ENCODE measurements at regions not wholly inside any gene's neighbourhood (a gene's known extent, or its start where the extent isn't known, plus 50 kb on each side); places are given as distances from the start of the nearest gene placed in this dataset.

- TF ChIP-seq, protein P1, sequence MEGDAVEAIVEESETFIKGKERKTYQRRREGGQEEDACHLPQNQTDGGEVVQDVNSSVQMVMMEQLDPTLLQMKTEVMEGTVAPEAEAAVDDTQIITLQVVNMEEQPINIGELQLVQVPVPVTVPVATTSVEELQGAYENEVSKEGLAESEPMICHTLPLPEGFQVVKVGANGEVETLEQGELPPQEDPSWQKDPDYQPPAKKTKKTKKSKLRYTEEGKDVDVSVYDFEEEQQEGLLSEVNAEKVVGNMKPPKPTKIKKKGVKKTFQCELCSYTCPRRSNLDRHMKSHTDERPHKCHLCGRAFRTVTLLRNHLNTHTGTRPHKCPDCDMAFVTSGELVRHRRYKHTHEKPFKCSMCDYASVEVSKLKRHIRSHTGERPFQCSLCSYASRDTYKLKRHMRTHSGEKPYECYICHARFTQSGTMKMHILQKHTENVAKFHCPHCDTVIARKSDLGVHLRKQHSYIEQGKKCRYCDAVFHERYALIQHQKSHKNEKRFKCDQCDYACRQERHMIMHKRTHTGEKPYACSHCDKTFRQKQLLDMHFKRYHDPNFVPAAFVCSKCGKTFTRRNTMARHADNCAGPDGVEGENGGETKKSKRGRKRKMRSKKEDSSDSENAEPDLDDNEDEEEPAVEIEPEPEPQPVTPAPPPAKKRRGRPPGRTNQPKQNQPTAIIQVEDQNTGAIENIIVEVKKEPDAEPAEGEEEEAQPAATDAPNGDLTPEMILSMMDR (IDR thresholded peaks at IDR 0.05): no peak
- TF ChIP-seq EP300 (IDR thresholded peaks at IDR 0.05; ENCODE audit: low read depth) (no peak), POLR2AphosphoS5 (IDR thresholded peaks at IDR 0.05) (no peak)
These were observed 80.5 kb upstream of the TBX3 start for GRCh38 chr12:114764510-114764909.
